OCI-LY7 (cell line): ENCODE measurements at regions not wholly inside any gene's neighbourhood (a gene's known extent, or its start where the extent isn't known, plus 50 kb on each side); places are given as distances from the start of the nearest gene placed in this dataset.

Source experiments
- BruUV-seq: library from RNA; stranded (reverse); fragments of 400-500 nt; replicated peaks from 2 replicates; lab custom pipeline; 2021; lab: Mats Ljungman, UMichigan
- CTCF ChIA-PET: fragments of 300-600 bp; sonication (Branson Sonifier 250); formaldehyde crosslinking; loops from one replicate; lab custom pipeline; 2022; ENCODE audit warnings: antibody characterized with exemption; ENCODE audit not compliant: unreplicated experiment; lab: Charles Lee
- POLR2A ChIA-PET: fragments of 300-600 bp; sonication (Branson Sonifier 250); formaldehyde crosslinking; loops from one replicate; lab custom pipeline; 2022; ENCODE audit warnings: antibody characterized with exemption; lab: Charles Lee
- DNase-seq: peaks from one replicate; pipeline ENCODE4 v3.0.0-alpha.2; 2015; ENCODE audit warnings: low spot score
- H2AFZ ChIP-seq: fragments of 200-600 bp; sonication (generic), shearing (Covaris generic); 2 replicates; pipeline ENCODE4 v1.6.1; 2014; ENCODE audit warnings: mild to moderate bottlenecking, antibody characterized with exemption, low read length, moderate library complexity
- H3K27ac ChIP-seq: fragments of 200-600 bp; sonication (generic); 2 replicates; pipeline ENCODE4 v1.5.1; 2014; ENCODE audit warnings: mixed run types, low read depth, mild to moderate bottlenecking, moderate library complexity, low read length, inconsistent platforms; ENCODE audit not compliant: poor library complexity, severe bottlenecking
- H3K36me3 ChIP-seq: fragments of 200-600 bp; sonication (generic); 2 replicates; pipeline ENCODE4 v1.6.1; 2014; ENCODE audit warnings: mild to moderate bottlenecking, antibody characterized with exemption, low read length, moderate library complexity, mixed read lengths; ENCODE audit not compliant: insufficient read depth
- H3K4me1 ChIP-seq: fragments of 200-600 bp; sonication (generic); 2 replicates; pipeline ENCODE4 v1.5.1; 2014; ENCODE audit warnings: mild to moderate bottlenecking, low read length; ENCODE audit not compliant: insufficient read depth, poor library complexity, severe bottlenecking
- H3K4me2 ChIP-seq: fragments of 200-600 bp; sonication (generic); 2 replicates; pipeline ENCODE4 v1.6.1; 2014; ENCODE audit warnings: mild to moderate bottlenecking, low read length
- H3K4me3 ChIP-seq: fragments of 200-600 bp; sonication (generic); 2 replicates; pipeline ENCODE4 v1.5.1; 2014; ENCODE audit warnings: mild to moderate bottlenecking, low read depth, low read length; ENCODE audit not compliant: poor library complexity, severe bottlenecking
- H3K79me2 ChIP-seq: fragments of 200-600 bp; sonication (generic); 2 replicates; pipeline ENCODE4 v1.6.1; 2016; ENCODE audit warnings: low read depth, mild to moderate bottlenecking, low read length, moderate library complexity, mixed read lengths; ENCODE audit not compliant: insufficient read depth
- H3K9me2 ChIP-seq: fragments of 200-600 bp; sonication (generic); 2 replicates; pipeline ENCODE4 v1.6.1; 2016; ENCODE audit warnings: mild to moderate bottlenecking, low read length, mixed read lengths; ENCODE audit not compliant: insufficient read depth
- H3K9me3 ChIP-seq: fragments of 200-600 bp; sonication (generic); 2 replicates; pipeline ENCODE4 v1.6.1; 2014; ENCODE audit warnings: mild to moderate bottlenecking, mixed run types, low read length, mixed read lengths
- H4K20me1 ChIP-seq: fragments of 200-600 bp; sonication (generic); 2 replicates; pipeline ENCODE4 v1.6.1; 2014; ENCODE audit warnings: mild to moderate bottlenecking, antibody characterized with exemption, low read length, moderate library complexity, mixed read lengths; ENCODE audit not compliant: insufficient read depth
- CTCF ChIP-seq: fragments of 200-600 bp; sonication (generic); conservative IDR thresholded peaks from 2 replicates; pipeline ENCODE4 v1.5.1; 2014; ENCODE audit warnings: mild to moderate bottlenecking, antibody characterized with exemption, low read length, moderate library complexity, mixed read lengths
- EZH2phosphoT487 ChIP-seq: fragments of 200-600 bp; sonication (generic); IDR thresholded peaks from 2 replicates; pipeline ENCODE4 v1.6.1; 2018; ENCODE audit warnings: low read depth, borderline replicate concordance, mild to moderate bottlenecking, mixed run types, antibody characterized with exemption, low read length, moderate library complexity, mixed read lengths
- intact Hi-C: fragments of 100-400 bp; cut with micrococcal nuclease; formaldehyde crosslinking; loops from one replicate; pipeline ENCODE4 v1.10.0; 2022; ENCODE audit not compliant: unreplicated experiment

GRCh38 chr2:8575834-8576423 lies 105.9 kb upstream of the ID2 start:
- ChIA-PET POLR2A (interaction anchor here (0.6 to 7.6 kb wide), 13 partner anchors 7 to 895 kb away, joined by 3 to 168 read pairs (median 12); partner anchors contain the start of gene ID2), CTCF (interaction anchor here (0.9 to 3.5 kb wide), 3 partner anchors 32 to 105 kb away, joined by 3 to 16 read pairs (median 12); partner anchors contain the start of gene ID2)
- TF ChIP-seq EZH2phosphoT487 (no peak), CTCF (no peak)
- peaks cover 24% of the 10 kb centered on the region for H3K79me2 ChIP-seq
- intact Hi-C loops = loop anchor here (2.0 to 10.0 kb wide), 3 partner anchors 341 to 1521 kb away; no protein-coding TSS in a partner anchor
- H3K9me2 ChIP-seq = no peaks in the 10 kb centered on the region
- H3K4me3 ChIP-seq = peak overlapping the region; percentile 75
- peaks cover 3% of the 10 kb centered on the region for H3K36me3 ChIP-seq
- peaks cover 95% of the 10 kb centered on the region for H3K4me1 ChIP-seq
- BruUV-seq = no TSS peak
- no peak overlapping the region for H2AFZ ChIP-seq
- no peaks in the 10 kb centered on the region for H3K9me3 ChIP-seq
- peak; percentile 55 for DNase-seq
- H4K20me1 ChIP-seq = no peaks in the 10 kb centered on the region
- peak overlapping the region; percentile 90 for H3K4me2 ChIP-seq
- H3K27ac ChIP-seq = peak overlapping the region; percentile 98

DNA sequence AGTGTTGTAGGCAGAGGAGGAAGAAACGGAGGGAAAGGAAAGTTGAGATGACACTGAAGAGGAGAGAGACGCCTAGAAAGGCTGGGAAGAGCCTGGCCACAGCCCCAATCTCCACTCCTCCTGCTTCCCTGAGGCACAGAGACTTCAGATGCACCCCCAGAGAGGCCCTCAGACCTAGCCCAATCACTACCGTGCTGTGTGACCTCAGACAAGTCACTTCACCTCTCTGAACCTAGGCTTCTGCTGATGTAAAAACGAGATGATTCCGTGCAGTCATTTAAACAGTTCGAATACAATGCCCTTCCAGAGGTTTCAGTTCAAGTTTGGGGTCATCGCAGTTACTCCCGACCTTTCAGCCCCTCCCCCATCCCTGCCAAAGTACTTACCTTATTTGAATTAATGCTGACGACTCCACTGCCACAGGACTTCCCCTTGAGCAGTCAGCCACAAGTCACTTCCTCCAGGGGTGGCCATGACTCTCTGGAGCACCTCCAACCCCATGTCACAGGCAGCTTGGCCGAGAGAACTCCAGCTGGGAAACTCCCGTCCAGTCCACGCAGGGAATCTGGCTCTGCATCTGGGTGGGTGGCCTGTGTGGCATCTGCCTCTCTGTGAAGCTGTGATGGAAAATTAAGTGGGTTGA lies 105.2 kb upstream of the ID2 start:
- CTCF ChIA-PET = interaction anchor here (0.6 kb wide), 1 partner anchor 32 kb away, joined by 3 read pairs; no protein-coding TSS in a partner anchor
- POLR2A ChIA-PET = interaction anchor here (0.8 to 7.6 kb wide), 10 partner anchors 11 to 111 kb away, joined by 3 to 168 read pairs (median 5); partner anchors contain the start of gene ID2

More for the DNA sequence above, 105.2 kb upstream of the ID2 start:
- Histone ChIP-seq H3K9me2 (no peaks in the 10 kb centered on the region), H3K4me3 (peak overlapping the region; percentile 75), H4K20me1 (no peaks in the 10 kb centered on the region), H2AFZ (no peak overlapping the region), H3K9me3 (no peaks in the 10 kb centered on the region), H3K4me2 (peak overlapping the region; percentile 90), H3K27ac (peak overlapping the region; percentile 98), H3K4me1 (peaks cover 95% of the 10 kb centered on the region), H3K36me3 (no peaks in the 10 kb centered on the region), H3K79me2 (peaks cover 21% of the 10 kb centered on the region; the same call in 1 of the 2 replicates)
- TF ChIP-seq CTCF (no peak), EZH2phosphoT487 (no peak)
- intact Hi-C loops = loop anchor here (10.0 kb wide), 2 partner anchors 942 to 1522 kb away; no protein-coding TSS in a partner anchor
- peak; percentile 91 for DNase-seq
- BruUV-seq = no TSS peak
